GM21360 (cell line): ENCODE measurements at regions not wholly inside any gene's neighbourhood (a gene's known extent, or its start where the extent isn't known, plus 50 kb on each side); places are given as distances from the start of the nearest gene placed in this dataset.
"Not testable (repeated sequence)": the region's sequence is repeated elsewhere in the genome, so short reads cannot be mapped to it uniquely, and the experiment has no call there.

Experiments used
- ATAC-seq: cut with Tn5 transposase; IDR thresholded peaks from one replicate; pipeline ENCODE4 v1.9.1; 2021; ENCODE audit warnings: mild to moderate bottlenecking, moderate library complexity; ENCODE audit not compliant: unreplicated experiment

DNA sequence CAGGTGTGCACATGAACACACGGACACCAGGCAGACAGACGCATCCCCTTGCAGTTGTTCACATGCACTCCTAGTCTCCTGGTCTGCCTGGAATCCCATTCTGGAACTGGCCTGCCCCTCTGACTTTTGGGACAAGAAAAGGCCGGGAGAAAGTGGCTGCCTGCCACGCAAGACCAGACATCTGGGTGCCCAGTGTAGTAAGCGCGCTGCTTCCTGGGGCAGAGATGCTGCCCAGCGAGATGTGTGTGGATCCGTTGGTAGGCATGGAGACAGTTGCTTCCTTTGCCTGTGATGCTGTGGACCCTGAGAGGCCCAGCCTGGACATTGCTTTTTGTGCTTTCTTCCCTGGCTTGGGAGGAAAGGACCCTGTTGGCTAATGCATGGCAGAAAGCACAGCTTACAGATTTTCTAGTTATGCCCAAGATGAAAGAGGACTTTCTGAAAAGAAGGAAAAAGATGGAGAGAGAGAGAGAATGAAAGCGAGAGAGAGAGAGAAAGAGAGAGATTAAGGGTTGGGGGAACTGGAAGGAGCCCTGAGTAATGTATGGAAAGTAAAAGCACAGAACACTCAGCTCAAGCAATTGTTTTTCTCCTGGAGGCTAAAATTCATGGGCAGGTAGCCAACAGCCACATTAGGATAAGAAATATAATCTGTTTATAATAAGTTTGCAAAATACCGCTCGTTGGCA is 235.3 kb downstream of the BCL2L11 start:
- not testable (repeated sequence) for ATAC-seq

DNA sequence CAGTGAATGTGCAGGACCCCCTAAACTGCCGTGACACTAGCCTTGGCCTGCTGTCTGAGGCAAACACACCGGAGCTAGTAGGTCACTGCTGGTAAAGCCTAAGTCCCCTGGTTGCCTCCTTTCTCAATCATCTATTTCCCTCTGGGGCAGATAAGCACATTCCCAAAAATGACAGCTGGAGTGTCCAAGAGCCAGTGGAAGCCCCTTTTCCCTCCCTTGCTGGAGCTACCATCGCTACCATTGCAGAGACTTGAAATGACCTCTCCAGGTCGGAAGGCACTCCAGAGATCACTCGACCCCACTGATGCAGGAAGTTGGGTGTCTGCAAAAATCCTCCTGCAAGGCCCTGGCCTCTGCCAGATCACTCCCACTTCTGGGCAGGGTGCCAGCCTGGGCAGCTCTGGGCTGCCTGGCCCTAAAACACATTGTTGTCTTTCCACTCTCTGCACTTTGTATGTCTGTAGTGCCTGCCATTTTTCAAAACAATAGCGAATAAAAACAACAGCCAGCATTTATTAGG is 235.9 kb downstream of the BCL2L11 start:
- ATAC-seq, result not testable (repeated sequence)

DNA sequence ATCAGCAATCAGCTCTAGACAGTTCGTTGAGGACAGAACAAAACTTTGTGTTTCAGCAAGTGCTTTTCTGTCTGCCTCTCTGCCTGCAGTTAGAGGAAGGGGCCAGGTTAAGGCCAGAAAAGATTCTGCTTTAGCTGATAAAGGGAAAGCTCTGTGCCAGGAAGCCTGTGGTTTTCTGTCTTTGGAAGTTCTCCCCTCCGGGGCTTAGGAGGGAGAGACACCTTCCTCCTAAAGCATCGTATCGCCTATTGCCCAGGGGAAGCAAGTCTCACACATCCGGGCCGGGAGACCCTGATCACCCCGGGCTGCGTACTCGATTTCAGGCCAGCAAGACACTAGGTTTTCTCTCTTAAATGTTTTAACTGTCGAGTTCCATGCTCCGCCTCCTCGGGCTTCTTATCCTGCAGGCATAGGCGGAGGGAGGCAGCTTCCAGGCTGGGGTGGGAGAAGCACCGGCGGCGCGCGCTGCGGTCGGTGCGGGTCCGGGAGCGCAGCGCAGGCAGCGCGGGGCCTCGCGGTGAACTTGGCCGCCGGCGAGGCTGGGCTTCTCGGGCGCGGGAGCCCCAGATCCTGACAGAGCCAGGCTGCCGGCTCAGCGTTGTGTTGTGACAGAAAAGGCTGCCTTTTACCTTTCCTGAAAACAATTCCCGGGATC is 245.4 kb downstream of the BCL2L11 start:
- ATAC-seq, result not testable (repeated sequence)

DNA sequence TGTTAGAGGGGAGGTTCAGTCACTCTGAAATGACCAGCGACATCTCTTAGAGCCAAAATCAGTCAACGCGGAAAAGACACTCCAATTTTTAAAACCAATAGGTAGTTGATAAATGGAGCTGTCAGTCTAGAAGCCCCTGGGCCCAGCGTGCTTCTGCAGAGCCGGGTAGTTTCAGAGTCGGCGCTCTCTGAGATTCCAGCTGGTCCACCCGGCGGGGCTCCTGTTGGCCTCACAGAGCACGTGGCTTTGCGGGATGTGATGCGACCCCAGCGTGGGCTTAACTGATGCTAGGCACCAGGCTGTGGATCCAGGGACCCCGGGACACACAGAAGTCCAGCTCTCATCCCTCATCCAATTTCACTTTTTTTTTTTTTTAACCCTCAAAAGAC is 245.9 kb downstream of the BCL2L11 start:
- not testable (repeated sequence) for ATAC-seq

DNA sequence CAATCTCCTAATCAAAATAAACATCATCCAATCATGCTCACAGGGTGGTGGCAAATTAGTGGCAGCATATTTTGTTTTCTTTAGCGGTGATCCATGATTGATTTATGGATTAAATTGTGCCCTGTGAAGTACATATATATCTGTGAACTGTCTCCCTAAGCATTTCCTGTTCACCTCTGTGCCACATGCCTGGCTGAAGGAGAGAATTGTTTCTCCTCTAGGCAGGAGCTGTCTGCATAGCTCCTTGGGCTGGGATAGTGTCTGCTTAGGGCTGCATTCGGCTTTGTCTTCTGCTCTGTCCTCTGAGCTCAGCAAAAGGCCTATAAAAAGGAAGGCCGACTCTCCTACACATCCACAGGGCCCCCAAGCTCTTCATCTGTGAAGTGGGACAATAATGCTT is 246.4 kb downstream of the BCL2L11 start:
- ATAC-seq, result not testable (repeated sequence)

DNA sequence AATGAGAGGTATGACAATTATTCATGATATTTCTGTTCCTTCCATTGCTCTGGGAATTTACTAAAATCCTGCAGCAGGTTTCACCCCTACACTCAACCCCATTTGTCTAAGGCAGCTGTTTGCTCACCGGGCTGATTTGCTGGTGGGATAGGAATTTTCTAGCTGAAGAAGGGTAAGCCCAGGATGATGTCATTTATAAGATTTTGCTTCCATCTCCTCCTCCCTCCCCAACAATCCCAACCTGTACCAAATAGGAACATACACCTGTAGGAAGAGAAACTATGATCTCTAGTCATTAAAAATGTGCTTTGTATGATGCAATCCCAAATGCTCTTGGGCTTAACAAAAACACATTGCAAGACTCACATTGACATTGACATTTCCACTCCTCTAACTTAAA is 247.2 kb downstream of the BCL2L11 start:
- ATAC-seq, result not testable (repeated sequence)

DNA sequence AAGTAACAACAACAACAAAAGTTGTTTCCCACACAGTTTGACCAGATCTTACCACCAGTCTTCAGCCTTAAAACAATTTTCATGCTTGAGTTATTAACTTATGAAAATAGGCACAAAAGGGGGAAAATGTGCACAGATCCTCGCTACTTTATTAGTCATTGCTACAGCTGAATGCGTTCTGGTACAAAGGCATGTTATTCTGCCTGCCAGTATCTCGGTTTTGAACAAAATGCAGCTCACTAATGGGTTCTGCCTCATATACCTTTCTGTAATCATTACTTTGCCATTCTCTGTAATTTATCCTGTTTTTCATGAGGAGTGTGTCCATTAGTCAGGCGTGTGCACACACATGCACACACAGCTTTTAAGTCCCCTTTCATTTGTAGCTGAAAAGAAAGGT is 247.6 kb downstream of the BCL2L11 start:
- not testable (repeated sequence) for ATAC-seq

DNA sequence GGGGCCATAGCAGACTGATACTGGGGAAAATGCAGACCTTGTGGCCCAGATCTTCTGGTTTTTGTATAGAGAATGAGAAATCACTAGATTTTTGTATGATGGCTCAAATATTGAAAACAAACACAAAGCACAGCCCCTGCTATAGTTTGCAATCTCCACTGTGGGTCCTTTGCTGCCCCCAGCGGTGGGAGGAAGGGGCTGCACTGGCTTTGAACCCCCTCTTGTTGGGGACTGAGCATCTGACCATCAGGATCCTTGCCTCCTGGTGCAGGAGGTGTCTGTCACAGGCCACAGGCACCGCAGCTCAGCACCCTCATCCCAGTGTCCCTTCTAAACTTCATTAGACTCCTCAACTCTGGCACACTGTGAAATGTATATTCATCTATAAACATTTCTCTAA is 252.3 kb downstream of the BCL2L11 start:
- not testable (repeated sequence) for ATAC-seq

DNA sequence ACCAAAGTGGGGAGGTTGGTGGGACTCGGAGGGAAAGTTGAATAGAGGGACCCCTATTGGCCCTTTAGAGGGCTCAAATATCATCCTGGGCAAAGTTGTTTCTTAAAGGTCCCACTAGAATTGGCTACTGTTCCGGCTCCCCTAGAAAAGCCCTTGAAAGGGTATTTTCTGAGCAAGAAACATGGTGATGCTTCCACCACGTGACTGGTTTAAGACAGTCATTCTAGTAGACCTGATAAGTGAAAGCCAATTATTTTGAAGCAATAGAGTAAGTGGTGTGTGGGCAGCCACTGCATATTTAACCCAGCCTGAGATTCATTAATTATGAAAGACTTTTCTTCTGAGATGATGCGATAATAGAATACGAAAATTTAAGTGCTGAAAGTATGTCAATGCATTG is 253.3 kb downstream of the BCL2L11 start:
- ATAC-seq, result not testable (repeated sequence)

DNA sequence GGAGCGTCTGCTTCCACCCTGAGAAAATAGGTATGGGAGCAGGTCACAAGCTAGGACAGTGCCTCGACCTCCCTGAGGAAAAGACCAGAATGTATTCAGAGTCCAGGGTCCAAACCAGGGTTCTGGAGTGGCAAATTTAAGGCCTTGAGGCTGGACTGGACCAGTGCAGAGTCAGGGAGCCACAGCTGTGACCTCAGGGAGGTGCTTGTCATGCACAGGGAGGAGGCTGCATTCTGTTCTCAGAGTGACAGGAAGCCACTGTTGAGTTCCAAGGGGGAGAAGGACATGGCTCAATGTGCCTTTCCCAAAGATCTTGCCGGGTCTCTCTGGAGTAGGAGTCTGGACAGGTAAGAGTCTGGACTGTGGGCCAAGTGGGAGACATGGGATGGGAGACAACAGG is 254.0 kb downstream of the BCL2L11 start:
- ATAC-seq, result not testable (repeated sequence)

DNA sequence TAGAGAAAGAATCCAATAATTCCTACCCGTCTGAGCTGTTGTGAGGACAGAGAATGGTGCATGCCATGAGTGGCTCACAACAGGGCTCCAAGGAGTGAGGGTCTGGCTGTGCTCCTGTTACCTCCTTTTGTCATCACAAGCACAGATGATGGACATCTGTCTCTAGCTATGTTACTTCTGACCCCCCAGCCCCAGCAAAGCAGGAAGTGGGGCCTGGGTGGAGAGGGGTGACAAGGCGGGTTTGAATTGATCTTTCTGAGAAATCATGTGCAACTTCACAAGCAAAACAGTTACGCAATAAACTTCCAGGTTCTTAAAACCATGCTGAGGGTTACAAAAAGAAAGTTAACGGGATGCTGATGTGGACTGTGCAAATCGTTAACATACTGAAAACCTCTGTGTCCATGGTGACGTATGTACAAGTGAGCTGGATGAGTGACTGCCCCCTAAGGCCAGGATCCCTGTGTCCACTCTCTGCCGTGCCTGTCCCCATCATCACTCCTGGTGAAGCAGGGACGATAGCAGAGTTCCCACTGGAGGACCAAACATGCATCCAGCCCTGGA is 254.7 kb downstream of the BCL2L11 start:
- ATAC-seq, result not testable (repeated sequence)

DNA sequence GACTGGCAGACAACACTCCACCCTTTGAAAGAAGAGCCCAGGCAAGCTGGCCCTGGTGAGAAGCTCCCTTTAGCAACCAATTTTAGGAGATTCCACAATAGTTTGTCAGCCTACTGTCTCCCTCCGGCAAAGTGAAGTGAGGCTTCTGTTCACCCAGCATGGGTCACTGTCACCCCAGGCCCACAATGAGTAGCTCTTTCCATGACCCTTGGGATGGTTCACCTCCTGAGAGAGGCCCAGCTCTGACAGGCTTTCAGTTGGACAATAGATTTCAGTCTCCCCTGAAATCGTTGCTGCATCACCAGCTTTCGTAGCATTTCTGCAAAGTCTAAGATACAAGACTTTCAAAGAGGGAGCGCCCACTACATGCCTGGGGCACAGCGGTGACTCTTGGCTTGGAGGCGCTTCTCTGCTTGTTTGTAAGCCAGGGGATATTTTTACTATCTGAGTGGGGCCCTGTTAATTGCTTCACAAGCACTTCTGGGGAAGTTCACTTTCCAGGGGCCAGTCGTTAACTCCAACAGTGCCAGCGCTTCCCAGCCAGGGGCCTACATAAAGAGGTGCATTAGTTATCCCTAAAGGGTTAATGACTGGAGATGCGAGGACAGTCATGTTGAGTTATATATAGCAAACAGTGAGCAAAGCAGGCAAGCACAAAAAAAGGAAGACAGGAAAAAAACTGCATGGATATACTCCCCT is 255.7 kb downstream of the BCL2L11 start:
- not testable (repeated sequence) for ATAC-seq

DNA sequence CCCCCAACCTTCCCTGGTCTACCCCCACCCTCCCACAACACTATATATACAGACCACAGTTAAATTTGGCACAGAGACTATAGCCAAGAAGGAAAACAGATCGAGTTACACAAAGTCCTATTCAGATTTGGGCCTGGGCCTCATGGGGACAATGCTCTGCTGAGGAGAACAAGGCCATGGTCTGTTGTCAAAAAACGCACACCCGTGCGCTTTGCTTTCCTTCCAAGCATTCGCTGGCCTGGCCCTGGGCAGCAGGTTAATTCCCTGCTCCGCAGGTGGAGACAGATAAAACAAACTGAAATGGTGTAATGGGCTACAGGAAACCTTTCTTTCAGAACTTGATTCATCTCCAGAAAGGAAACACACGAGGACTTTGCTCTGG is 256.2 kb downstream of the BCL2L11 start:
- not testable (repeated sequence) for ATAC-seq

DNA sequence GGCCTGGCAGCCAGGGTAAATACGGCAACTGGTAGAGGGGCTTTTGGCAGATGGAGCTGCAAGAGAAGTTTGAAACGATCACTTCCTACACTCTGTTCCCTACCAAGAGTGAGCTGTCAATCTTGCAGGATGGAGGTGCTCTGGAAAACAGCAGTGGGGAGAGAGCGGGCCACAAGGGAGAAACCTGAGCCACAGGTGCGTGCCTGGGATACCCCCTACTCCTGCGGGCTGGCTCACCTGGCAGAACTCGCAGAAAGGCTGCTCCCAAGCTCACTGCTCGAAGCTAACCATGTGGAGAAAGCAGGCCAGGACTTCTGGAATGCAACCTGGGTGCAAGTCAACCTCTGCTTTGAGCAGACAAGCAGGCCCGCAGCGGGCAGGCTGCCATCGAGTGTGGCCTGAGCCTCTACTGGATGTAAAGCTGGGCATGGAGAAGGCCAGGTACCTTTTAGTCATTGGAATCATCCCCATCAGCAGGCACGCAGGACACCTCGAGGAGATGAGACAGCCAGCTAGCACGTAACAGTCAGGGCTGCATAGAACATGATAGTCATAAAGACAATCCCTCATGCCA is 256.8 kb downstream of the BCL2L11 start:
- not testable (repeated sequence) for ATAC-seq

DNA sequence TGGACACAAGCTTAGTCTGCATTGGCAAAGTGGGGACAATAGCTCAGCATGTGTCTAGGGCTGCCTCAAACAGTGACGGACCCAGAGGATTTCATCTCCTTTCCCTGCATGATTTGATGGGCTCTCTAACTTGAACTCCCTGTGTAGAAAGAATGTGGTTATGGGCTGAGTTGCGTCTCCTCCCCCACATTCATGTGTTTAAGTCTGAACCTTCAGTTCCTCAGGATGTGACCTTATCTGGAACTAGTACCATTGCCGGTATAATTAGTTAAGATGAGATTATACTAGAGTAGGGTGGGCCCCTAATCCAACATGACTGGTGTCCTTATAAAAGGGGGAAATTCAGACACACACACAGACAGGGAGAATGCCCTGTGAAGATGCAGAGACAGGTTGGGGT is 257.6 kb downstream of the BCL2L11 start:
- ATAC-seq, result not testable (repeated sequence)

DNA sequence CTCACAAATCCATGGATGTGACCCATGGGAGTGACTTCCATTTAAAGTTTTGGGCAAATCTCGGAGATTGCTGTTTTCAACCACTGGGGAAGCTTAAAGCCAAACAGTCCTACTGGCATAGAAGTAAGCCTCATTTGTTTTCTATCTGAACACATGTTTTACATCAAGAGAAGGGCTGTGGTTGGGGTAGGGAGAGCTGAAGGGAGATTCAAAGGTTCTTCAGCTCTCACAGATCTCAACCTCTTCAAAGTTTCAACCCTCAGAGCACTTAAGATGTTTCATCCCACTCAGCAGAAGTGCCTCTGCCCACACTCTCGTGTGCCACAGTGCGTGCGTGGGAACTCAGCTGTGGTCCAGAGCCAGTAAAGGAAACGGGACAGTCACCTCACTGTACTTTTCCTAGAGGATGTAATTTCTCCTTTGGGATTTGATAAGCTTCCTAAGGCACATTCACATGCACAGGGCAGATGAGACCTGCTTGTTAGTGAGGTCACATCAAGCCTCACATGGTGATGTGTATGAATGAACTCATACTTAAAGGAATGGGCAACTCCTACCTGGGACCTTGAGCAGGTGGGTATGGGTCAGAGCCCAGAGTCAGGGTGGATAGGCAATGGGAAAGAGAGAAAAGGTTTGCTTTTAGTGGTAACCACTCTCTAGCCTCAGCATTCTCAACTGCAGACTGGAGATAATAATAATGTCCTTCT is 260.2 kb downstream of the BCL2L11 start:
- ATAC-seq, result not testable (repeated sequence)

DNA sequence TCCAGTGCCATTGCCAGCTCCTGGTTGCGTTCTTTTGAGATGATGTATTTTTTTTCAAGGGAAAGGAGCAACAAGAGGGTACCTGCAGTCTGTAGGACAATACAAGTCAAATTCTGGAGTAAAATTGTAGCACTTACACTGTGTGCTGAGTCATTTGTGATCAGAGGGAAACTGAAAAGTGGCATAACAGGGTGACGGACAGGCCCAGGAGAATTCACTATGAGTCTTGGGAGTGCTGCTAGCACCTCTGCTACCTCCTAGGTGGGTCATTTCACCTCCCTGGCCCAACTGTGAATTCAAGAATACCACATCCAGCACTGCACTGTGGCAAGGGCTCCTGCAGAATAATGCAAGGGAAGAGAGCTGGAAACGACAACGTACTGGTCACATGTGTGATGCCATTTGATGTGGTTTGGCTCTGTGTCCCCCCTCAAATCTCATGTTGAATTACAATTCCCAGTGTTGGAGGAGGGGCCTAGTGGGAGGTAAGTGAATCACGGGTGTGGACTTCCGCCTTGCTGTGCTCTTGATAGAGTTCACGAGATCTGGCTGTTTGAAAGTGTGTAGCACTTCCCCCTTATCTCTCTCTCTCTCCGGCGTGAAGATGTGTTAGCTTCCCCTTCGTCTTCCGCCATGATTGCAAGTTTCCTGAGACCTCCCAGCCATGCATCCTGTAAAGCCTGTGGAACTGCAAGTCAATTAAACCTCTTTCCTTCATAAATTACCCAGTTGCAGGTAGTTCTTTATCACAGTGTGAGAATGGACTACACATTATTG is 261.0 kb downstream of the BCL2L11 start:
- not testable (repeated sequence) for ATAC-seq

DNA sequence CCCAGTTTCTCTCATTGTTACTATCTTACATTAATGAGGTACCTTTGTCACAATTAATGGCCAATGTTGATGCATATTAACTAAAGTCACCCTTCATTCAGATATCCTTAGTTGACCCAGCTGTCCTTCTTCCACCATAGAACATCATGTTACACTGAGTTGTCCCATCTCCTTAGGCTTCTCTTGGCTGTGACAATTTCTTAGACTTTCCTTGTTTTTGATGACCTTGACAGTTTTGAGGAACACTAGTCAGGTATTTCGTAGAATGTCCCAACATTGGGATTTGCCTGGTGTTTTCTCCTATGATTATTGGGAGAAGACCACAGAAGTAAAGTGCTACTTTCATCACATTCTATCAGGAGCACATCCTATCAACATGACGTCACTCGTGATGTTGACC is 261.8 kb downstream of the BCL2L11 start:
- not testable (repeated sequence) for ATAC-seq

DNA sequence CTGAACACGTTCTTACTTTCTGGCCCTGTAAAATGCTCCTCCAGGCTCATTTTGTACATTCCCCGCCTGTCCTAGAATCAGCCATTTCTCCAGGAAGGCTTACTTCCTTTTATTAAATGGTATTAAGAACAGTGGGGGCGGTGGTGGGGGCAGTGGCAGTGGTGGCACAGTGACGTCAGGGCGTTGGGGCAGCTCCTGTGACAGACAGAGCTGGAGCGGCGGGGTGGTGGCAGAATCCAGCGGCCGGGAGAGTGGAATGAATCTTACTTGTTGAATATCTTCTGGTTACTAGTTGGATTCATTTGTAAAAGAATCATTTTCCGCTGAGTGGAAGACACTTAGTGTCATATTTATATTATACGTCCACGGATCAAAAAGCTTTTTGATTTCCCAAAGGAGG is 262.6 kb downstream of the BCL2L11 start:
- not testable (repeated sequence) for ATAC-seq
